Pancreas (tissue), 10 donors: ENCODE measurements at regions not wholly inside any gene's neighbourhood (a gene's known extent, or its start where the extent isn't known, plus 50 kb on each side); places are given as distances from the start of the nearest gene placed in this dataset.

Experiments
- ATAC-seq, 4 donors: fragments of 200-7000 bp; cut with Tn5 transposase; one replicate each; pipeline versions ENCODE4 v1.8.0 to v1.9.1; 2020; ENCODE audit warnings: mild to moderate bottlenecking in 4 of 4, moderate library complexity in 4 of 4
- DNase-seq, 6 donors: peaks; one replicate each; pipeline ENCODE4 v3.0.0-alpha.2; 2020
- FAIRE-seq: peaks from 2 replicates; lab custom pipeline; 2012; peaks lifted over from hg19 to GRCh38; lab: Jason Lieb, UNC
- H3K27ac ChIP-seq, 4 donors: fragments of 200-600 bp; sonication (generic); 1 replicate in 3 of 4; 2 replicates in 1 of 4; pipeline versions ENCODE4 v1.5.0 to v1.8.0; 2020
- H3K27me3 ChIP-seq, 4 donors: fragments of 200-600 bp; one replicate each; pipeline ENCODE4 v1.8.0; 2021
- H3K36me3 ChIP-seq, 3 donors: fragments of 200-600 bp; sonication (generic) in 1 of 3; one replicate each; pipeline versions ENCODE4 v1.5.0 to v1.8.0; 2020 to 2021
- H3K4me1 ChIP-seq, 3 donors: fragments of 200-600 bp; one replicate each; pipeline ENCODE4 v1.8.0; 2021
- H3K4me3 ChIP-seq, 4 donors: fragments of 200-600 bp; sonication (generic) in 2 of 4; one replicate each; pipeline versions ENCODE4 v1.5.0 to v1.8.0; 2020 to 2021
- H3K9me3 ChIP-seq, 4 donors: fragments of 200-600 bp; one replicate each; pipeline ENCODE4 v1.8.0; 2021
- WGBS, 2 donors: extraction: QIAGEN DNeasy Blood & Tissue Kit; methylation state at CpG; one replicate each; pipeline ENCODE4 v1.1.7; 2013; 5-methylcytosine and 5-hydroxymethylcytosine counted together
- intact Hi-C, 3 donors: fragments of 100-400 bp; cut with DNase I; formaldehyde crosslinking; loops; one replicate each; pipeline versions ENCODE4 v1.11.1 to v1.14.2; 2022
- TF ChIP-seq, protein P1 (sequence below), 4 donors: fragments of 200-600 bp; sonication (generic) in 3 of 4; IDR thresholded peaks; one replicate each; pipeline versions ENCODE4 v1.5.0 to v1.8.0; 2021; ENCODE audit warnings: antibody characterized with exemption in 4 of 4
- donor health status: healthy with polysubstance abuse.
- donor health status: DM: no; HTN: no; CAD: no; lungs with moderate emphysema.
- donor health status: DM: no; HTN: no; CAD: no.
- donor health status: control.
- donor health status: control.
- donor health status: Bipolar disorder and iron deficiency.
- donor health status: DM: yes; HTN: yes; CAD: no.
- donor health status: DM: no; HTN: no; CAD: no.
- donor health status: DM: no; HTN: no; CAD: no.
- donor health status: DM: yes; HTN: yes; CAD: no.

DNA sequence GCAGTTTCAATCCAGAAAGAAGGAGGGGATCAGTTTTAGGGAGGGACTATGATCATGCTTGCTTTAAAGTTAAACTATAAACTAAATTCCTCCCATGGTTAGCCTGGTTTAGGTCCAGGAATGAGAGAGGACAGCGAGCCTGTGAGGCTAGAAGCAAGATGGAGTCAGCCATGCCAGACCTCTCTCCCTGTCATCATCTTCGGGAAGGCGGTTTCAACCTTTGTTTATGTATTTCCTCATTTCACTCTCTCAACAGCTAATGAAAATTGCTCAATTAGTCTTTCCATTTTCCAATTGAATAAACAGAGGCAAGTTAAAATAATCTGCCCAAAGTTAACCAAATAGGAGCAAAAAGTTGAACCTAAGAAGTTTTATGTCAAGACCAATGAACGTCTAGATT, 201.5 kb downstream of the KCNJ2 start:
- FAIRE-seq (no peak), ATAC-seq (no peak)
- 69 to 77% methylated on average over 4 of the region's 4 CpGs for WGBS, 2 donors

DNA sequence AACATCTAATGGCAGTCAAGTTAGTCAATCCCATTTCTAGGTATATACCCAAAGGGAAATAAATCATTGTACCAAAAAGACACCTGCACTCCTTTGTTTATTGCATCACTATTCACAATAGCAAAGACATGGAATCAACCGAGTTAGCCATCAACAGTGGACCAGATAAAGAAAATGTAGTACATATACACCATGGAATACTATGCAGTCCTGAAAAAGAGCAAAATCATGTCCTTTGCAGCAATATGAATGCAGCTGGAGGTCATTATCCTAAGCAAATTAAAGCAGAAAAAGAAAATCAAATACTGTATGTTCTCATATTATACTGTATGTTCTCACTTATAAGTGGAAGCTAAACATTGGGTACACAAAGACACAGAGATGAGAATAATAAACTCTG, 204.0 kb downstream of the KCNJ2 start:
- Histone ChIP-seq H3K27ac (no peak overlapping the region), H3K36me3 (no peaks in the 10 kb centered on the region), H3K4me3 (no peak overlapping the region), H3K4me1 (no peaks in the 10 kb centered on the region), H3K9me3 (no peaks in the 10 kb centered on the region), H3K27me3 (no peaks in the 10 kb centered on the region)
- DNase-seq (no peak), ATAC-seq (no peak), FAIRE-seq (no peak)
- 51% methylated on average over 1 of the region's 1 CpG for WGBS, 2 donors
- intact Hi-C loops, result no loop called here
- TF ChIP-seq, protein P1, sequence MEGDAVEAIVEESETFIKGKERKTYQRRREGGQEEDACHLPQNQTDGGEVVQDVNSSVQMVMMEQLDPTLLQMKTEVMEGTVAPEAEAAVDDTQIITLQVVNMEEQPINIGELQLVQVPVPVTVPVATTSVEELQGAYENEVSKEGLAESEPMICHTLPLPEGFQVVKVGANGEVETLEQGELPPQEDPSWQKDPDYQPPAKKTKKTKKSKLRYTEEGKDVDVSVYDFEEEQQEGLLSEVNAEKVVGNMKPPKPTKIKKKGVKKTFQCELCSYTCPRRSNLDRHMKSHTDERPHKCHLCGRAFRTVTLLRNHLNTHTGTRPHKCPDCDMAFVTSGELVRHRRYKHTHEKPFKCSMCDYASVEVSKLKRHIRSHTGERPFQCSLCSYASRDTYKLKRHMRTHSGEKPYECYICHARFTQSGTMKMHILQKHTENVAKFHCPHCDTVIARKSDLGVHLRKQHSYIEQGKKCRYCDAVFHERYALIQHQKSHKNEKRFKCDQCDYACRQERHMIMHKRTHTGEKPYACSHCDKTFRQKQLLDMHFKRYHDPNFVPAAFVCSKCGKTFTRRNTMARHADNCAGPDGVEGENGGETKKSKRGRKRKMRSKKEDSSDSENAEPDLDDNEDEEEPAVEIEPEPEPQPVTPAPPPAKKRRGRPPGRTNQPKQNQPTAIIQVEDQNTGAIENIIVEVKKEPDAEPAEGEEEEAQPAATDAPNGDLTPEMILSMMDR (IDR thresholded peaks at IDR 0.05), result no peak

More for the DNA sequence above, 201.5 kb downstream of the KCNJ2 start:
- DNase-seq, result no peak
- Histone ChIP-seq H3K4me1 (no peaks in the 10 kb centered on the region), H3K27ac (no peak overlapping the region), H3K9me3 (no peaks in the 10 kb centered on the region), H3K36me3 (no peaks in the 10 kb centered on the region), H3K4me3 (no peak overlapping the region), H3K27me3 (no peaks in the 10 kb centered on the region)
- TF ChIP-seq, protein P1 (IDR thresholded peaks at IDR 0.05), result no peak
- intact Hi-C loops, result no loop called here

DNA sequence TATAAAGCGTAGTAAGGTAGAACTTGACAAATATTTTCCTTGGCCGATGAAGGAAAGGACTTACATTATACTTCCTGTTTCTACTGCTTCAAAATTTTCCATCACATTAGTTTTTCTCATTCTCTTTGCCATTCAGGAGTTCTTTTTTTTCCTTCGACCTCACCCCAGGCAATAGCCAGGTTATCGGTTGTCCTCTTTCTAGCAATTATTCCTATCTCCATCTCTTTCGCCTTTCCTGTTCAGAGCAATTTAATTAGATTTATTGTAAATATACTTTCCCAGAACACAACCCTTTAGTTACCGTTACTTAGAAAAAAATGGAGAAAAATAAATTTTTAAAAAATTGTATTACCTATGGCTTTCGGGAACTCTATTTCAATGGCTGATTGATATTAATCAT, 205.2 kb downstream of the KCNJ2 start:
- intact Hi-C loops, result no loop called here
- no peaks in the 10 kb centered on the region for H3K4me1 ChIP-seq

DNA sequence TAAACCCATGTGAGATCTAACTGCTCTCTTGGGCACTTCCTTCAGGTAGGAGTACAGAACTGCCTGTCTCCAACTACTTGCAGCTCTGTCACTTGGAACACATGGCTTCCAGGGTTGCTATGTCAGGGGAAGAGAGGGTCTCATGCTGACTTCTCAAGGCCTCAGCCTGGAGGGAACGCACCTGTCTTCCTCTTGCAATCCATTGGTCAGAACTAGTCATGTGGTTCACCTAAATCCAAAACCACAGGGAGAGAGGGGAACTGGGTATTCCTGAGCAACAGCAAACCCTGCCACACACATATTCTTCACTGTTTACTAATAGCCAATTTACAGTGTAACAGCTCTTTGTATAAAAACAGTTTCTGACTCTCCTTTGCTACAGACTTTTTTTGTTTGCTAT, 206.1 kb downstream of the KCNJ2 start:
- WGBS, 2 donors, result 47 to 55% methylated on average over 1 of the region's 1 CpG
- no peak for FAIRE-seq
- no peak for ATAC-seq

More for the DNA sequence above, 205.2 kb downstream of the KCNJ2 start:
- ATAC-seq (no peak), FAIRE-seq (no peak), DNase-seq (no peak)
- TF ChIP-seq, protein P1 (IDR thresholded peaks at IDR 0.05), result no peak
- WGBS, 2 donors, result 60 to 74% methylated on average over 7 of the region's 7 CpGs
- Histone ChIP-seq H3K9me3 (no peaks in the 10 kb centered on the region), H3K27ac (no peak overlapping the region), H3K27me3 (no peaks in the 10 kb centered on the region), H3K4me3 (no peak overlapping the region), H3K36me3 (no peaks in the 10 kb centered on the region)

More for the DNA sequence above, 206.1 kb downstream of the KCNJ2 start:
- no peaks in the 10 kb centered on the region for H3K36me3 ChIP-seq
- no peaks in the 10 kb centered on the region for H3K4me1 ChIP-seq
- H3K27ac ChIP-seq, result no peak overlapping the region
- TF ChIP-seq, protein P1 (IDR thresholded peaks at IDR 0.05), result no peak
- no peaks in the 10 kb centered on the region for H3K9me3 ChIP-seq
- H3K27me3 ChIP-seq, result no peaks in the 10 kb centered on the region
- no peak for DNase-seq
- no peak overlapping the region for H3K4me3 ChIP-seq
- intact Hi-C loops, result no loop called here
